Astrocyte (in vitro differentiated cells and primary cell): ENCODE measurements at regions not wholly inside any gene's neighbourhood (a gene's known extent, or its start where the extent isn't known, plus 50 kb on each side); places are given as distances from the start of the nearest gene placed in this dataset.

Experiments
- CTCF ChIP-seq: IDR thresholded peaks from 2 replicates; pipeline ENCODE4 v1.5.1; 2011; ENCODE audit warnings: low read depth, mild to moderate bottlenecking, inconsistent platforms, low read length, moderate library complexity; ENCODE audit not compliant: insufficient read depth
- EZH2 ChIP-seq: IDR thresholded peaks from 2 replicates; pipeline ENCODE4 v1.6.1; 2012; ENCODE audit warnings: mild to moderate bottlenecking, low read length, inconsistent platforms; ENCODE audit not compliant: insufficient read depth

- no peak for TF ChIP-seq CTCF
- TF ChIP-seq EZH2 = no peak
Observed at GRCh38 chr17:33712120-33712519, 419.0 kb upstream of the ASIC2 start.
